Stimulated activated CD4-positive, alpha-beta T cell treated with anti-CD3 and anti-CD28 coated beads, Interleukin-12 subunit alpha, Interleukin-12 subunit beta, amount 100 ng/mL, for 4 hours (primary cell): ENCODE measurements at regions not wholly inside any gene's neighbourhood (a gene's known extent, or its start where the extent isn't known, plus 50 kb on each side); places are given as distances from the start of the nearest gene placed in this dataset.
"Not testable (repeated sequence)": the region's sequence is repeated elsewhere in the genome, so short reads cannot be mapped to it uniquely, and the experiment has no call there.

Source experiments
- DNase-seq: peaks from one replicate; pipeline ENCODE4 v3.0.0-alpha.2; 2020

DNA sequence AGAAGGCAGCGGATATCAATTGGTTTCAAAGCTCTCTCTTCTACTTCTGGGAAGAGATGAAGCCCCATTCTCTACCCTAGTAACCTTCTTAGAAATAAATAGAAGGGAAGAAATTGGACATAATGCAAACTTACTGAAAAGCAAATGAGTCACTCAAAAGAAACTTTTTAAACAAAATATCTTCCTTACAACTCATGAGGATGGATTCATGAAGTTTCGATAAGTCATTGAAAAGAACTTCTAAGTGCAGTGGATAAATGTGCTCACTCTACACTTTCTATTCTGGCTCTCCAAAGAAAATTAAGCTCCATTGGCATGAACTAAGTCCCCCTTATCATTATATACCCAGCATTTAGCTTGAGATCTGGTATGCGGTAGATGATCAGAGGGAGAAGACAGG, 899.5 kb downstream of the RPS29 start:
- no peak for DNase-seq

DNA sequence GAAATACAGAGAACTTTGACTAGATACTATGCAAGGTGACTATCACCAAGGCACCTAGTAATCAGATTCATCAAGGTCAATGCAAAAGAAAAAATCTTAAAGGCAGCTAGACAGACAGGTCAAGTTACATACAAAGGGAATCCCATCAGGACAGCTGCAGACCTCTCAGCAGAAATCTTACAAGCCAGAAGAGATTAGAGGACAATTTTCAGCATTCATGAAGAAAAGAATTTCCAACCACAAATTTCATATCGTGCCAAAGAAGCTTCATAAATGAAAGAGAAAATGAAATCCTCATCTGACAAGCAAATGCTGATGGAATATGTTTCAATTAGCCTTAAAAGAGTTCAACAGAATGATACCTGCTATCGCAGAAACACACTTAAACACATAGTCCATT, 913.7 kb downstream of the RPS29 start:
- DNase-seq = no peak

DNA sequence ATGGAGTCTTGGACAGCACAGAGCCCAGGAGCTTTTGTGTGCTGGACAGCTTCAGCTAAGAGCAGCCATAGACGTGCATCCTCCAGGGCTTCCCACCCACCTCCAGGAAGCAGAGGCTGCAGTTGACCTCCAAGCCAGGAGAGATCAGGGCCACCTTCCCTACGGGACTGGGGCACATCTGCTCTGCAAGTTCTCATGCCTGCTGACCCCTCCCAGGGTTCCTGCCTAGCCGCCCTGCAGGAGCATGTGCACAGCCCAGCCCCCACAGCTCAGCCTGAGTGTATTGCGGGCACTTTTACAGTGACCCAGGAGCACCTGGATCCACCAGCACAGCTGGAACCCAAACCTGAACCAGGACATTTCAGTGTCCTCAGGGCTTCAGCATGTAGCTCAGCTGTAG, 915.2 kb downstream of the RPS29 start:
- DNase-seq = no peak

DNA sequence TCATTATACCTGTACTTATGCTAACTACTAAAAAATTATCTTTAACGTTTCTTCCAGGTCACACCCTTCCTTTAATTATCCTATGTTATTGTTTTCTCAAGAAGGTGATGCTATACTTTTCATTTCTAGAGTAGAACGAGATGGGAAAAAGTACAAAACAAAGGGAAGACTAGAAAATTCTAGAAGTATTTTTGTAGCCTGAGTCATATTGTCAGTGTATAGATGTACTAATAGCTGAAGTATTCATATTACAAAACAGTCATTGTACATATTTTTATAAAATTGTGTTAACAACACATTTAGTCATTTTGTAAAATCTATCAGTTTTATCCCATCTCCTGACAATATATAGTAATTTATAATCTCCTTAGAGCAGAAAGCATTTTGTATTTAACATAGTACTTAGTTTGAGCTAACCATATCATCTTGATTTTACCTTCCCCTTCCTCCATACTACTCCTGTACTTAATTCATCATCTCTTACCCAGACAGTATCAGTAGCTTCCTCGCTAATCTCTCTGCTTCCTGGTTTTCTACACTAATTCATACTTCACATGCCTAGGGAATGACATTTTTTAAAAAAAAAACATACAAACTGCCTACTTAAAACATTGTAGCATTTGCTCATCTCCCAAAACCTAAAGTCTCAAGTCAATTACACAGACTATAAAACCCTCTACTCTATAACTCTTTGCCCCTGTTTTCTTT, 920.9 kb downstream of the RPS29 start:
- DNase-seq = no peak

DNA sequence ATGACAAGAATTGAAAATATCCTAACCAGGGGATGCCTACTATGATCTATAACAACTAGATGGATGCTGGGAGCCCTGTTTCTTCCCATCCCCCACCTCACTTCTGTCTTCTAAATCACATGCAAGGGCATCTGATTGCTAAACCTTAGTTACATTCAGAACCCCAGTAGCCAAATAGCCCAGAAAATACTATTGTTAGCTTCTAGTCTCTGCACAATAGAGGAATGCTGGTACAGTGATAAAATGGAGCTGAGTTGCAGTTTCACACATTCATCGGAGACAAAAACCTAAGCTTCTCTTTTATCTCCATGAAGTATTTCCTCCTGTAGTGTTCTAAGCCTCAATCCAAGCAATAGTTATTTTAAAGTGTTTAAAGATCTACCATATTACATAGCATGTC, 942.9 kb downstream of the RPS29 start:
- no peak for DNase-seq

DNA sequence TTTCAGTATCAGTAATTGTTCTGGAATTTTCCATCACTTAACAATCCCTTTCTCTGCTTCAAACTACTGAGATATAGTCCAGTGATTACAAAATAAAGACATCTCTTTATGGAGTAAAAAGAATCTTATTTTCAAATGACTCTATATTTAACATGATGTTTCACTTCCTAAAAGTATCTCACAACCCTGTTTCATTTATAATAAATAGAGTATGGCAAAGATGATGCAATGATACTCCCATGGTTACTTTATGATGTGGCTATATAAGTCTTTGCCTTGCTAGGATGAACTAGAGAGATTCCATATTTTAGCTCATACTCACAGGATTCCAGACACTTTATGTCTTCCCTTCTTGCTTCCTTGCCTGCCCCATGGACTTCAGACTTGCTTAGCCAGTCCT, 953.5 kb upstream of the MDGA2 start:
- no peak for DNase-seq

DNA sequence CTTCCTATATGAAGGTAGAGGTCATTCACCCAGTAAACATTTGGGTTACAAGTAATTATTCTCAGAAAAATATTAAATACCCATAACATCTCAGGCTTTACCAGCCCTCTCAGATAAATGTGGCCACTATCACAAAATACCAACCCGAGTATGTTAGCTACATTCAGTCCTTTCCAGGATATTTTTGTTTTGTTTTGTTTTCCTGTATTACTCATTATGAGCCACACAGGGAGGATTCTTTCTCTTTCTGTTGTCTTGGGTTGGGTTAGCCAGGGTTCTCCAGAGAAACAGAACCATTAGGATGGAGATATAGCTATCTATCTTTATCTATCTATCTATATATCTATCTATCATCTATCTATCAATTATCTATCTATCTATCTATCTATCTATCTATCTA, 947.6 kb upstream of the MDGA2 start:
- no peak for DNase-seq

DNA sequence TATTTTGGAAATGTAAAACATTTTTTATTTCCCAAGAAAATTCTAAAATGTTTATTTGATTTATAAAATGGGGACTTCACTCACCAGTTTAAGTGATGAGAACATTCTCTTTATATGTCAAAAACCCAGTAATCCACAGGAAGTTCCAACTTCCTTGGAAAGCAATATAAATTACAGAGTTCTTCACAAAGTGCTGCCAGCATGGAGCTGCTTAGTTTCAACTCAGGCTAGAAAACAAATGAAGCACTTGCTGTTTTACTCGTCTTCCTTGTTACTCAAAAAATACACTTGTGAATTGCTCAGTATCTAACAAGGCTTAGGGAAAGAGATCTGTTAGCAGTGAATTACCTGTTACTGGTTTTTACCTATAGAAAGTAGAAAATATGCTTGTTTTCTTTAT, 942.7 kb upstream of the MDGA2 start:
- no peak for DNase-seq

DNA sequence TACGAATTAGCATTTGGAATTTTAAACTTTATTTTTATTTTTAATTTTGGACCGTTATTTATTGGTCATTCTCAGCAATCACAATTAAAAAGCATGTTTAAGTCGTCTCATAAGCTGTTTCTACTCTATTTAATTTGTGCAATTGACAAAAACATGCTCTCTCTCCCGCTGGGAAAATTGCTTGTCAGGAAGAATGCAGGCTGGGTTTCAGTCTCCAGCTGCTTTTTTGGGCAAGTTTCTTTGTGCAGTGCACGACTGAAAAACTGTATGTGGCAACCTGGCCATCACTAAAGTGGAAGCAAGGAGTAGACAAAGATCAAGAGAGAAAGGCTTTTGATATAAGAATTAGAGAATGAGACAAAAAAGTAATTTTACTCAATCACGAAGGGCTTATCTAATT, 941.5 kb upstream of the MDGA2 start:
- no peak for DNase-seq

DNA sequence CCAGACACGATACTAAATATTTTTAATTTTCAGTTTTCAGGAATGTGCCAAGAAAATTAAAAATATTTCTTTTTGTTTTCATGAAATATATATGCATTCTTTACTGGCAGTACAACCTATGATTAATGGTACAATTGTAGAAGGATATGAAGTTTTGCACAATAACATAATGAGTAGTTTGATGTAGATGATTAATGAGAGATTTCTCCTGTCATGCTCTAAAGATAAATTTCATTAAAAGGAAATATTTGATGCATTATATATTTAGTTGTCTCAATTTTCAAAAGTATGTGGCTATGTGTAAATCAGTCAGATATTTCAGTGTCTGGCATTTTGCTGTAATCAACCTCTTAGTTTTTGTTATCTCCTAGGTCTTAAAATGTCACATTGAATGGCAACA, 940.2 kb upstream of the MDGA2 start:
- no peak for DNase-seq

DNA sequence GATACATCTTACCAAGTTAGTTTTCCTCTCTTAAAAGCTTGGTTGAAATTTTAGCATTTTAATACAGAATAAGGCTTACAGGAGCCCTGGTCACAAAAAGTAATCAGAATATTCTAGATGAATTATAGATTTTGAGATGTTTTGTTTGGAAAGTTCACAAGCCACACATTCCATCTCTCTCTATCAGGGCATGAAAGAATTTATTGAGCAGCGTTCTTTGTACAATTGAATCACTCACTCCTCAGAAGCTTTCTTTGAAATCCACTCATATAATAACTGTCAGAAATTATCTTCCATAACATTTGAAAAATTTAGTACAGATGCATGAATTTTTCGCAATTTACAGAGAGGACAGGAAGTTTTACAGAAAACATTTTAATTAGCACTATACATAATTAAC, 938.6 kb upstream of the MDGA2 start:
- DNase-seq = no peak

DNA sequence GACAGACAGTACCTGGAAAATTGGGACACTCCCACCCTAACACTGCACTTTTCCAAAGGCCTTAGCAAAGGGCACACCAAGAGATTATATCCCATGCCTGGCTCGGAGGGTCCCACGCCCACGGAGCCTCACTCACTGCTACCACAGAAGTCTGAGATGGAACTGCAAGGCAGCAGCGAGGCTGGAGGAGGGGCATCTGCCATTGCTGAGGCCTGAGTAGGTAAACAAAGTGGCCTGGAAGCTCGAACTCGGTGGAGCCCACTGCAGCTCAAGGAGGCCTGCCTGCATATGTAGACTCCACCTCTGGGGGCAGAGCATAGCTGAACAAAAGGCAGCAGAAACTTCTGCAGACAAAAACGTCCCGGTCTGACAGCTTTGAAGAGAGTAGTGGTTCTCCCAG, 931.6 kb upstream of the MDGA2 start:
- DNase-seq = not testable (repeated sequence)

DNA sequence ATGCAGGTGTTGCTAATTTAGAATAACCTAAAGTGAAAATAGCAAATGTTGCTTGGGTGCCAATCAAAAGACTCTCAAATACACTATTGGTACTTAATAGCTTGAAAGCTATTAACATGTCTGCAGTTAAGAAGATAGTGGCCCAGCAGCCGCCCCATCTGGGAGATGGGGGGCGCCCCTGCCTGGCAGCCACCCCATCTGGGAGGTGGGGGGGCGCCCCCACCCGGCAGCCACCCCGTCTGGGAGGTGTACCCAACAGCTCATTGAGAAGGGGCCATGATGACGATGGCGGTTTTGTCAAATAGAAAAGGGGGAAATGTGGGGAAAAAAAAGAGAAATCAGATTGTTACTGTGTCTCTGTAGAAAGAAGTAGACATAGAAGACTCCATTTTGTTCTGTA, 923.1 kb upstream of the MDGA2 start:
- DNase-seq = no peak

DNA sequence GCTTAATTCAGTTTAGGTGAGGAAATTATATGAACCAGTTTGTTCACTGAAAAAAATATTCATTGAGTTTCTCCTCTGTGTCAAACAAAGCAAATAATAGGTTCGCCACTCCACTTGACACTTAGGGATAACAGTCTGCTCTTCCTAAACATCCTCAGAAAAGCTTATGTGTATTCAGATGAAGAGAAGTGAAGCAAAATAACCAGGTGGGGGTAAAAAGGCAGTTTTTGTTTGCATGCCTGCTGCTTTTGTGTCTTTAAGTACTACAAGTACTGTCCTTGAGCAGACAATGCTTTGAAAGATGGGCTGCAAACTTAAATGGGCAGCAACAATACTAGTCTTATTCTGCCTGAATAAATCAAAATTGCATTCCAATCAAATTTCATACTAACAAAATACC, 910.7 kb upstream of the MDGA2 start:
- DNase-seq = no peak

DNA sequence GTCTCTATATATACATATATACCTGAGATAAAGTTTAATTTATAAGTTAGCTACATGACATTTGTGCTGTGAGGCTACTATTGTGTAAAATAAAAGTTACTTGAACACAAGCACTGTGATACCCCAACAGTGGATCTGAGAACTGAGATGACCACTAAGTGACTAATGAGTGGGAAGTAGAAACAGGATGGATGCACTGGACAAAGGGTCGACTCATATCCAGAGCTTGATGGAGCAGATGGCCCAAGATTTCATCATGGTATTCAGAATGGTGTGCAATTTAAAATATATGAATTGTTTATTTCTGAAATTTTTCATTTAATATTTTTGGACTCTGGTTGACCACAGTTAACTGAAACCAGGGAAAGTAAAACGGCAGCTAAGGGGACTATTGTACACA, 908.6 kb upstream of the MDGA2 start:
- no peak for DNase-seq

DNA sequence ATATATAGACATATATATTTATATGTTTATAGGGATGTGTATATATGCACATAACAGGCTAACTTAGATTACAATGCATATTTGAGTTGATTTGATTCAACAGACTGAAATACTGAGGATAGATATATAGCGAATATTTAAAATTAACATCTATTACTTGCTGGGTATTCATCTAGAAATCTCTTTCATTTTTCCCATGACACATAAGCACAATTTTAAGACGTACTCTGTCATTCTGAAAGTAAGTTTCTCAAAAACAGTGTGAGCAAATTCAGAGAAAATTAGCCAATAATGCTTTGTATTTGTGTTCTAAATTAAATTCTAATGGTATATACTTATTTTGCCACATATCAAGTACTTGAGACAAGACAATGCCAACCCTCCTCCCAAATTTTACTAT, 907.5 kb upstream of the MDGA2 start:
- no peak for DNase-seq

DNA sequence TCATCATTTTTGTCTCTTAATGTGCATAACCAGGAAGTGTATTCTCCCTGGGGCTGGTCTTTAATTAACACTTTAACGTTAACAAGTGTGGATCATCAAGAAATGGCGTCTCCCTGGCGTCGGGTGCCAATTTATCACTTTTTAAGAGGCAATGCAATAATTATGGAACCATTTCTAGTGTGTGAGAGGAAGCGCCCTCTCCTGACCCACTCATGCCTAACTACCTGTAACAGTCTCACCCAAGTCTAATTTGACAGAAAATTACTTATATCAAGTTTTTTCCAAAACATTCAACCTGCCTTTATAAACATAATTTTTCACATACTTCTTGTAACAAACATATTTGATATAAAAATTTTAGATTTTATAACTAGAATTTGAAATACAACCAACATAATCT, 905.3 kb upstream of the MDGA2 start:
- no peak for DNase-seq

DNA sequence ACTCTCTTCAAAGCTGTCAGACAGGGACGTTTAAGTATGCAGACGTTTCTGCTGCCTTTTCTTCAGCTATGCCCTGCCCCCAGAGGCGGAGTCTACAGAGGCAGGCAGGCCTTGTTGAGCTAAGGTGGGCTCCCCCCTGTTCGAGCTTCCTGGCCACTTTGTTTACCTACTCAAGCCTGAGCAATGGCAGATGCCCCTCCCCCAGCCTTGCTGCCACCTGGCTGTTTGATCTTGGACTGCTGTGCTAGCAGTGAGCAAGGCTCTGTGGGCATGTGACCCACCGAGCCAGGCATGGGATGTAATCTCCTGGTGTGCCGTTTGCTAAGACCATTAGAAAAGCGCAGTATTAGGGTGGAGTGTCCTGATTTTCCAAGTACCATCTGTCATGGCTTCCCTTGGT, 900.4 kb upstream of the MDGA2 start:
- no peak for DNase-seq

DNA sequence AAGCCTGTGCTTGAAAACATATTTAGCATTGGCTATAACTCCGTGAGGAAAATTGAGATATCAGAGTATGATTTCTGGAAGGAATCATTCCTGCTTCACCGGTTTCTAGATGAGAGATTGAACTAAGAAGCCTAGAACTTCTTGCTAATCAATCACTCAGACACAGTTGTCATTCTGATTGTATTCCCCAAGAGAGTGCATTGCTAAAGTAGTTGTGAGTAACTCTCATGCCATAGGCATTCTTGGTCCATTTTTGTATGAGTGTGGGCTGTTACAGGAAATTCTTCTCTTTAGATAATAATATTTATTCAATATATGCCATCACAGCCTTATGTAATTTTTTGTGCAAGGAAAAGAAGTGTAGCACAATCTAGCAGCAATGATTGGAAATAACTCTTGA, 893.3 kb upstream of the MDGA2 start:
- no peak for DNase-seq

DNA sequence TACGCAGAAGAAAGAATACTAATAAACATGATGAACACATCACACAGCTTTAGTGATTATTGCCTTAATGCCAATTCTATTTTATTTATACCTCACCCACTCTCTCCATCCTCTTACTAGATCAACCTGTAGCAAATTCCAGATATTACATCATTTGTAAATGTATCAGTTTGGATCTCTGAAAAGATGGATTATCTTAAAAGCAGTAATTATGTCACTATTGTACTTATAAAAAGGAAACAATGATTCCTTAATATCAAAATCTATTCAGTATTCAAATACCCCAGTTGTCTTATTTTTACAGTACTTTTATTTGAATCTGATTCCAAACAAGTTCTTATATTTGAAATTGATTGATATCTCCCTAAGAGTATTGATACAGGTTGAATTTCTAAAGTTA, 892.8 kb upstream of the MDGA2 start:
- DNase-seq = no peak

DNA sequence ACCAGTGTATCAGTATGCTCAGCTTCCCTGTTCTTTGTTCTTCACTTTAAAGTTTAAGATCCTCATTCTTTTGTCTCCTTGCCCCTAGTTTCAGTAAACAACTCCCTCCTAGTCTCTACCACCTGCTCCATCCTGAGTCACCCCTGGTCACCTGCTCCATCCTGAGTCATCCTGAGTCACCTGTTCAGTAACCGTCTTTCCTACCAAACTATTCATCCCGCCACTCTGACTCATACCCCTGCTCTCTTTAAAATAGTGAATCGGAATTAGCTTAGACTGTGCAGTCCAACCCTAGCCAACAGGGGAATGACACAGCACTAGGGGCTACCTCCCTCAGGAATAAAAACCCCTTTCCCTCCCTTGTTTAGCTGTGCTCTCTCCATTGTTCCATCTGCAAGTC, 888.1 kb upstream of the MDGA2 start:
- DNase-seq = no peak

DNA sequence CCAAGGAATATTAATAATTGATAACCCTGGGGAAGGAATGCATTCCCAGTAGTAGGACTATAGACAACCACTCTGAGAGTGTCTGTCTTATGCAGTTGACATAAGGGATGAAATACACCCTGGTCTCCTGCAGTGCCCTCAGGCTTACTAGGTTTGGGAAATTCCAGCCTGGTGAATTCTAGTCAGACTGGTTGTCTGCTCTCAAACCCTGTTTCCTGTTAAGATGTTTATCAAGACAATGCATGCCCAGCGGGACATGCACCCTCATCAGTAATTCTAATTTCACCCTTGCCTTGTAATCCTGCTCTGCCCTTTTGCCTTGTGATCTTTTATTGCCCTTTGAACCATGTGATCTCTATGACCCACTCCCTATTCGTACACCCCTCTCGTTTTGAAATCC, 886.0 kb upstream of the MDGA2 start:
- DNase-seq = not testable (repeated sequence)

DNA sequence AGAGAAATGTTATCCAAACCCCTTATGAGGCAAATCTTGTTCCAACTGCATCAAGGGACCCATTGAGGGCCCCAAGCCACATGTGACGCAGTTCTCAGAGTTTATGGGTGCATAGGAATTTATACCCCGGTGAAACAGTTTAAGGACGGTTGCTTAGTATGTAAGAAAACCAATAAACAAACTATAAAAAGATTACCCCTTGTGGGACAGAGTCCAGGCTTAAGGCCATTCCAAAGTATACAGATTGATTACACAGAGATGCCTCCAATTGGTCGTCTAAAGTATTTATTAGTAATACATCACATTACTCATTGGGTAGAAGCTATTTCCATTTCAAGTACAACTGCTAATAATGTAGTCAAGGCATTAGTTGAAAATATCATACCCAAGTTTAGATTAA, 885.0 kb upstream of the MDGA2 start:
- DNase-seq = no peak

DNA sequence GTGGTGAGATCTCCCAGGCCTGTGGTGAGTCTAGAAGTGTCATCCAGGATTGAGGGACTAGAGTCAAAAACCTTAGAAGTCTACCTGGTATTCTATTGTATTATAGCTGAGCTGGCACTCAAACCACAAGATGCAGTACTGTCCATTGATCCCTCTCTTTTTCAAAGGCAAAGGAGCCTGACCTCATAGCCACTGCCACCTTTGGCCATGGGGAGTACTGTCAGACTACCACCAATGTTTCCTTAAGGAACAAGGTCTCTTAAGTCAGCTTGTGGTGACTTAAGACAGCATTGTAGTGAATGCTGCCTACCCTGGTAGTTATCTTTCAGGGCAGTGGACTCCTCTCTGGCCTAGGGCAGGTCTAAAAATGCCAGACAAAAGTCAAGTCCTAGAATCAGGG, 878.0 kb upstream of the MDGA2 start:
- no peak for DNase-seq

DNA sequence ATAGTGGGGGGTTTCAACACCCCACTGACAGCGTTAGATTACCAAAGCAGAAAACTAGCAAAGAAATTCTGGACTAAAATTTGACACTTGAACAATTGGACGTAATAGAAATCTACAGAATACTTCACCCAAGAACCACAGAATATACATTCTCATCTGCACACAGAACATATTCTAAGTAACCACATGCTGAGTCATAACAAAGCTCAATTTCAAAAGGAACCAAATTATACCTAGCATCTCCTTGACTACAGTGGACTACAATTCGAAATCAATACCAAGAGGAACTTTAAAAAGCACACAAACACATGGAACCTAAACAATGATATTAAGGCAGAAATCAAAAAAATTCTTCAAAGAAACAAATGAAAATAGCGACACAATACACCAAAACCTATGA, 871.6 kb upstream of the MDGA2 start:
- no peak for DNase-seq

DNA sequence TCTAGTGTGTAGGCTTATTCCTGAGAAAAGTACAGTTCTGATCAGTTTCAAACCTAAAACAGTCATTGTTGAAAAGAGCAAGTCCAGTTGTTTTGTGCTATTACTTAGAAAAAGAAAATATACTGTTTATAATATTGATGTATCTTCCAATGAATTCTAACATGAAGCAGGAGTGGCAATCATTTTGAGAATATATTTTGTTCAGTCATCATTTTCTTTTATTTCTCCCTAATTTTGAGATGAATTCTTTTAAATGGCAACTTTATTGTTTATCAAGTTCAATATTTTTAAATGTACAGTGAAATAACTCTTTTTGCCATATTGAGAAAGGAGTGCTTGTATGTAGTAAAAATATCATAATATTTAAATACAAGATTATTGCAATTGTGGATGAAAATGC, 862.2 kb upstream of the MDGA2 start:
- no peak for DNase-seq
